DMS53 (cell line): ENCODE measurements at regions not wholly inside any gene's neighbourhood (a gene's known extent, or its start where the extent isn't known, plus 50 kb on each side); places are given as distances from the start of the nearest gene placed in this dataset.

ENCODE experiments used
- DNase-seq: peaks from one replicate; lab custom pipeline; 2025; lab: John Stamatoyannopoulos, UW

- DNase-seq = no peak
Measured at GRCh38 chr2:128632501-128632800, 313.8 kb upstream of the HS6ST1 start.

GRCh38 chr2:128633501-128633900, 314.8 kb upstream of the HS6ST1 start:
- no peak for DNase-seq

- no peak for DNase-seq
Measured at GRCh38 chr2:128635361-128635900, 316.8 kb upstream of the HS6ST1 start.

GRCh38 chr2:128636802-128637147, 318.1 kb upstream of the HS6ST1 start:
- no peak for DNase-seq

- DNase-seq = no peak
Measured at GRCh38 chr2:128637481-128638155, 318.9 kb upstream of the HS6ST1 start.

GRCh38 chr2:128638341-128639119, 319.9 kb upstream of the HS6ST1 start:
- no peak for DNase-seq

GRCh38 chr2:128639120-128639477, 320.4 kb upstream of the HS6ST1 start:
- no peak for DNase-seq

- no peak for DNase-seq
Measured at GRCh38 chr2:128639693-128640092, 321.0 kb upstream of the HS6ST1 start.

GRCh38 chr2:128640166-128640844, 321.6 kb upstream of the HS6ST1 start:
- DNase-seq = no peak

- DNase-seq = no peak
Measured at GRCh38 chr2:128640845-128641360, 322.2 kb upstream of the HS6ST1 start.

GRCh38 chr2:128641421-128642080, 322.9 kb upstream of the HS6ST1 start:
- no peak for DNase-seq

GRCh38 chr2:128642316-128642715, 323.6 kb upstream of the HS6ST1 start:
- DNase-seq = no peak

GRCh38 chr2:128642821-128643220, 324.2 kb upstream of the HS6ST1 start:
- no peak for DNase-seq

- DNase-seq = no peak
Measured at GRCh38 chr2:128643221-128644065, 324.8 kb upstream of the HS6ST1 start.

GRCh38 chr2:128644156-128644555, 325.5 kb upstream of the HS6ST1 start:
- no peak for DNase-seq

- DNase-seq = no peak
Measured at GRCh38 chr2:128644718-128645256, 326.1 kb upstream of the HS6ST1 start.

GRCh38 chr2:128645631-128646030, 327.0 kb upstream of the HS6ST1 start:
- DNase-seq = no peak

- no peak for DNase-seq
Measured at GRCh38 chr2:128646091-128646490, 327.4 kb upstream of the HS6ST1 start.

GRCh38 chr2:128646691-128647090, 328.0 kb upstream of the HS6ST1 start:
- no peak for DNase-seq

- DNase-seq = peak; percentile 45
Measured at GRCh38 chr2:128651000-128651399, 332.3 kb upstream of the HS6ST1 start.

GRCh38 chr2:128654408-128654807, 335.7 kb upstream of the HS6ST1 start:
- DNase-seq = no peak
